ENCODE measurements at regions not wholly inside any gene's neighbourhood (a gene's known extent, or its start where the extent isn't known, plus 50 kb on each side); places are given as distances from the start of the nearest gene placed in this dataset.
A peak's percentile ranks its signal among the peaks of the same experiment; 100 is the strongest.

- DNase-seq (ENCODE audit: low spot score), result no peak
Observed at GRCh38 chr7:17485368-17485767, 186.9 kb downstream of the AHR start.

GRCh38 chr7:17485904-17486303 lies 187.5 kb downstream of the AHR start:
- no peak for DNase-seq (ENCODE audit: low spot score)

GRCh38 chr7:17486835-17487234 lies 188.4 kb downstream of the AHR start:
- DNase-seq (ENCODE audit: low spot score), result no peak

- DNase-seq (ENCODE audit: low spot score), result no peak
Observed at GRCh38 chr7:17487343-17487742, 188.9 kb downstream of the AHR start.

GRCh38 chr7:17488829-17489228 lies 190.4 kb downstream of the AHR start:
- DNase-seq (ENCODE audit: low spot score), result no peak

GRCh38 chr7:17489961-17490360 lies 191.5 kb downstream of the AHR start:
- DNase-seq (ENCODE audit: low spot score), result no peak

GRCh38 chr7:17490825-17491224 lies 192.4 kb downstream of the AHR start:
- no peak for DNase-seq (ENCODE audit: low spot score)

GRCh38 chr7:17492437-17492836 lies 194.0 kb downstream of the AHR start:
- DNase-seq (ENCODE audit: low spot score), result no peak

GRCh38 chr7:17493446-17493845 lies 195.0 kb downstream of the AHR start:
- no peak for DNase-seq (ENCODE audit: low spot score)

GRCh38 chr7:17495655-17496394 lies 197.4 kb downstream of the AHR start:
- DNase-seq (ENCODE audit: low spot score), result no peak

- peak; percentile 33 for DNase-seq (ENCODE audit: low spot score)
Observed at GRCh38 chr7:17497136-17497535, 198.7 kb downstream of the AHR start.

- no peak for DNase-seq (ENCODE audit: low spot score)
Observed at GRCh38 chr7:17497549-17498167, 199.2 kb downstream of the AHR start.

- DNase-seq (ENCODE audit: low spot score), result no peak
Observed at GRCh38 chr7:17498230-17498629, 199.8 kb downstream of the AHR start.

- no peak for DNase-seq (ENCODE audit: low spot score)
Observed at GRCh38 chr7:17500736-17501135, 202.3 kb downstream of the AHR start.

GRCh38 chr7:17501441-17502212 lies 203.2 kb downstream of the AHR start:
- peak; percentile 18 for DNase-seq (ENCODE audit: low spot score)

GRCh38 chr7:17502213-17503060 lies 204.0 kb downstream of the AHR start:
- DNase-seq (ENCODE audit: low spot score), result no peak

- DNase-seq (ENCODE audit: low spot score), result no peak
Observed at GRCh38 chr7:17506095-17506494, 207.6 kb downstream of the AHR start.

GRCh38 chr7:17506596-17506995 lies 208.1 kb downstream of the AHR start:
- no peak for DNase-seq (ENCODE audit: low spot score)

GRCh38 chr7:17507717-17508116 lies 209.3 kb downstream of the AHR start:
- DNase-seq (ENCODE audit: low spot score), result no peak

- DNase-seq (ENCODE audit: low spot score), result no peak
Observed at GRCh38 chr7:17512181-17512675, 213.8 kb downstream of the AHR start.

GRCh38 chr7:17516771-17517170 lies 218.3 kb downstream of the AHR start:
- DNase-seq (ENCODE audit: low spot score), result peak; percentile 21

- DNase-seq (ENCODE audit: low spot score), result no peak
Observed at GRCh38 chr7:17520941-17521340, 222.5 kb downstream of the AHR start.
